Glomerular visceral epithelial cell (primary cell): ENCODE measurements at regions not wholly inside any gene's neighbourhood (a gene's known extent, or its start where the extent isn't known, plus 50 kb on each side); places are given as distances from the start of the nearest gene placed in this dataset.

Source experiments
- DNase-seq: peaks from one replicate; pipeline ENCODE4 v3.0.0-alpha.2; 2016; ENCODE audit errors: extremely low spot score

GRCh38 chr15:98272625-98273024, 312.1 kb downstream of the ARRDC4 start:
- DNase-seq = no peak

- DNase-seq = no peak
Observed at GRCh38 chr15:98276018-98276417, 315.5 kb downstream of the ARRDC4 start.

- no peak for DNase-seq
Observed at GRCh38 chr15:98277602-98278001, 317.1 kb downstream of the ARRDC4 start.

DNA sequence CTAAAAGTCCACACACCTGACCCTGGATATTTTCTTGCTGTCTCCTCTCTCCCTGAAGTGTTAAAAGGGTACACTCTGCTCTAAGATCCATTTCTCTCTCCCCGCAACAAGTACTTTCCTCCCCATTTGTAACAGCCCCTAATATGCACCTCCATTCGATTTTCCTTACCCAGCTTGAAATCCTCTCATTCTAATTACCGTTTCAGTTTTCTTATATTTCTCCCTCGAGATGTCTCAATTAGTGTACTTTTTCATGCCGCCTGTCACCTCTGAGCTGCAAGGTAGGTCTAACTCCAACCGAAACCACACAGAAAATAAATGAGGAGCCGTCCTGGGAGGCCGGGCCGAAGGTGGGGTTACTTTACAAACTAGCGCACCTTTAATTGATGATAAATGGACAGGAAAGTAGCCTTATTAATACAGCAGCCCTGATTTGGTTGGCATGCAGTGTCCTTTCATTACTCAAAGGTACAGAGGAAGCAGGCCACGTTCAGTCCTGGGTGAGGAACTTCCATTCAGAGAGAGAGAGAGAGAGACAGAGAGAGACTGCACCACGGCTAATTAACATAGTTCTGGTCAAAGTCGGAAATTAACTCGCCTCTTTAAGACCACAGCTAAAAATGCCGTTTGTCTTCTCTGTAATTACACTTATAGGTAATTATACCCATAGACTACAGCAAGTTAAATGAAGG, 319.9 kb downstream of the ARRDC4 start:
- no peak for DNase-seq

- no peak for DNase-seq
Observed at GRCh38 chr15:98281130-98281529, 320.6 kb downstream of the ARRDC4 start.

DNA sequence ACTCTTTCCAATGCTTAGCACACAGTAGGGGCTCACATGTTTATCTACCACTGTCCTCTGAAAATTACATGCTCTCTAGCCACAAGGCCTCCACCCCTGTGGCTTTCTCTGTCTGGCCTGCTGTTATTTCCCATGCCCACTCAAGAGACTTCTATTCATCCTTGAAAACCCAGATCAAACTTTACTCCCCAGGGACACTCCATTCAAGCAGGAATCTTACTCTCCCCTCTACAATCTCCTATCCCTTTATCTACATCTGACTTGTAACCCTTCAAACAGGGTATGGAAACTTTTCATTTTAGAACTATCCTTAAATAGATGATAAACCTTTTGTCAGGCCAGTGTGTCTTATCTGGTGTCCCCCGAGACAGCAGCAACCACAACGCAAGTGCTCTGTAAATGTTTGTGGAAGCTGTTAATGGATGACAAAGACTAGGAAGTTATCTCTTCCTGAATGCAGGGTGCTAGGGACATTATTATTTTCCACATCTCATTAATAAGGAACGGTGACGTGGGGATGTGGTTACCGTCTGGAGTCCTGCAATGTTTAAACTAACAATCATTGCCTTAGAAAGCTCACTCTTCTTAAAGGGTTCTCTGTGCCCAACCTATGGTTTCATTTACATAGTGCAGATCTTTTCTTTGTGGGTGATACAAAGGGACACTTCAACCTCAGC, 322.3 kb downstream of the ARRDC4 start:
- DNase-seq = no peak

GRCh38 chr15:98286200-98286599, 325.7 kb downstream of the ARRDC4 start:
- DNase-seq = no peak

DNA sequence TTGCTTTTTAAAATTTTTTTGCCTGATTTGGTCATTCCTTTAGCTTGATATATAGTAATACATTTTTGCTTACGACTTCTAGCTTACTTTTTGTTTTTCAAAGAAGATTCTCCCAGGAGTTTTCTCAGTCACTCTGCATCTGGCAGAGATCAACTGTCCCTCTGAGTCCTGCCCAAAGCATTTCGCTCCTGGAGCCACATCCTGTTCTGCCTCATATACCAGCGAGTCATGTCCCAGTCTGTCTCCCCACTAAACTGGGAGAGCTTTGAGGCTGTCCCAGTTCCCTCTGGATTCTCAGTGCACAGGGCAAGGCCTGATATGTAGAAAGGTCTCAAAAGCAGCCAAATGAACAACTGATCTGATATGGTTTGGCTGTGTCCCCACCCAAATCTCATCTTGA, 326.3 kb downstream of the ARRDC4 start:
- no peak for DNase-seq

DNA sequence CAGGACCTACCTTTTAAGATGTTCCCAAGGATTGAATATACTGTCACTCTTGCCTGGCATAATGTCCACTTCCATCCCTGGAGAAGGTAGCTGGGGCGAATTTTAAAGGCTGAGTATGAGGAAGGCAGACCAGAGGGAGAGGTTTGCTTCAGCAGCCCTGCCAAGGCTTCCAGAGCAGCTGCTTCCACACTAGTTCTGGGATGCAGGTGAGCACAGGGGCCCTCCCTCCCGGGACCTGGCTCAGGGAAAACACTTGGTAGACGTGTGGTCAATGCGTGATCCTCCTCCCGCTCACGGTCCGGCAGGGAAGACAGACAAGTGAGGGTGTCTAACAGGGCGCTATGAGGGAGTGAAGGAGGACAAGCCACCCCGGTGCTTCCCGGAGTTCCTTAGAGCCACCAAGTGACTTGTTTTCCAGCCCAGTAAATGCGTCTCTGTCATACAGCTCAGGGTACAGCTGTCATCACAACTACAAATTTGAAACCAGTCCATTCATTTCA, 327.6 kb downstream of the ARRDC4 start:
- no peak for DNase-seq

DNA sequence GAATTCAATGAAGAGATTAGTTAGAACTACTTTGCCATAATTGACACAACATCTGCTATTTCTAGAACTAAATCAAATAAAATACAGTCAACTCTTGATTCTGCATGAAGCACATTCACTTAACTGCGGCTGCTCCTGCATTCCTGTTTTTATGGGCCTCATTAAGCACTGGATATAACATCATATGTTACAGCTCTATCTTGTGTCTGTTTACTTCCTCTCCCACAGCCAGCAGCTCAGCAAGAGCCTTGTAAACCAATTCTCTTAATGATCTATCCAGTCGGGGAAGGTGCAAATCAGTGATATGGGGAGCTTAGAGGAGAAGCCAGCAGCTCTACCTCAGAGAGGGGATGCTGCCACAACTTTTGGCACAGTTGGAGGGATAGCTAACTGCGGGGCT, 329.2 kb downstream of the ARRDC4 start:
- no peak for DNase-seq

DNA sequence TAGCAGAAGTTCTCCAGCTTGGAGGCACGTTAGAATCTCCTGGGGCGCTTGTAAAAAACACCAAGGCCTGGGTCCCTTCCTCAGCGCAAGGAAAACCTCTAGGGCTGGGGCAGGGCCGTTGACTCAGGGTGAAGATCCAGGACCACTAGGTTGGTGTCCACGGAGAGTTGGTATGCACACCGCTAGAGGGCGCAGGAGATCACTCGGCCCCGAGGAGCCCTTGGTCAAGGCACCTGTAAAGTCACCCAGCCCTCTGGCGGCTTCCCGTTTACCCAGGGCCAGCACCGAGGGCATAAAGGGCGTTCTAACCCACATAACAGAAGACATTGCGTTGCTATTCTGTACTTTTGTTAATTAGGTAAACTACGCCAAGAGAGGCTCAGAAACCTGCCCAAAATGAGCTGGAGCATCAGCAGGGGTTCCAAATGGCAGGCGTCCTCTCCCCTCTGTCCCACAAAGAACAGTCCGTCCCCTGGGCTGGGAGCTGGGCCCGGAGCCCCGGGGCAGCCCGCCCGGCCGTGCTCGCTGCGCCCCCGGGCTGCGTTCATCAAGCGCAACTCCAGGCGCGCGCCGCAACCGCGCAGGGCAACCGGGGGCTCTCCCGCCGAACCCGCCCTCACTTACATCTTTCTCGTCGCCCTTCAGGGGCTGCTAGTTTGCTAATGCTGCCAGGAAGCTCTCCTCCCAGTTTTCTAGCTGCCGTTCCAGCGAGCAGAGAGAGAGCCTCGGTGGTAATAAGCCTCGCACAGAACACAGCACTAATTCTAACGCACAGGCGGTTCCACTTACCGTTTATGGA, 332.1 kb downstream of the ARRDC4 start:
- peak; percentile 33 for DNase-seq

DNA sequence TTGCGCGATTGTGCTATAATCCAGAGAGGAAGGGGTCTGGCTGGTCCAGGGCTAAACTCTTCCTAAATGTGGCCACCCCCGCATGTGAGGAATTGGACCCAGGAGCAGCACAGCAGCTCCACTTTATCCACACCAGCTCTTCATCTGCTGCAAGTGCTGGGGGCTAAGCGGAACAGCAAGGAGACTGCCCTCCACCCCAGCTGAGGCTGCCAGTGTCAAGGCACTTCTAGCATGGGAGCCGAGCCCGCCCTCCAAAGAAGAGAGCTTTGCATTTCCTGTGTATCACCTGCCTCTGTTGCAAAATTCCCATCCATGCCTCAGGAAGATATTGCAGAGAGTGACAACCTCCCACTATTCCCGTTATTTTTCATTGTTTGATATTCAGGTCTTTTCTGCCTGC, 333.6 kb downstream of the ARRDC4 start:
- no peak for DNase-seq

DNA sequence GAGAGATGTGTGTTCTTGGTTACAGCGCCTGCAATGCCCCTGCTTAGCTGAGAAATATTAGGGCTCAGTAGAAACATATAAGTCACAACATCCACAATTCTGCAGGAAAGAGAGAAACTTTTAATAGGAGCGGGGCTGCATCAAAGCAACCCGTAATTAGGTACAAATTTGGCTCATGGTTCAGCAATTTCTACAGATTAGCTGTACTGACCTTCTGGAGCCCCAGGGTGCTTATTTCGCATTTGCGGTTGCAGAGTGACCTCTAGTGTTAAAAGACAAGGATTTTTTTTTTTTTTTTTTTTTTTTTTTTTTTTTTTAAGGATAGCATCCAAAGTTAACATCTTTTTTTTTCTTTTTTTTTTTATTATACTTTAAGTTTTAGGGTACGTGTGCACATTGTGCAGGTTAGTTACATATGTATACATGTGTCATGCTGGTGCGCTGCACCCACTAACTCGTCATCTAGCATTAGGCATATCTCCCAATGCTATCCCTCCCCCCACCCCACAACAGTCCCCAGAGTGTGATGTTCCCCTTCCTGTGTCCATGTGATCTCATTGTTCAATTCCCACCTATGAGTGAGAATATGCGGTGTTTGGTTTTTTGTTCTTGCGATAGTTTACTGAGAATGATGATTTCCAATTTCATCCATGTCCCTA, 334.7 kb downstream of the ARRDC4 start:
- DNase-seq = peak; percentile 36

DNA sequence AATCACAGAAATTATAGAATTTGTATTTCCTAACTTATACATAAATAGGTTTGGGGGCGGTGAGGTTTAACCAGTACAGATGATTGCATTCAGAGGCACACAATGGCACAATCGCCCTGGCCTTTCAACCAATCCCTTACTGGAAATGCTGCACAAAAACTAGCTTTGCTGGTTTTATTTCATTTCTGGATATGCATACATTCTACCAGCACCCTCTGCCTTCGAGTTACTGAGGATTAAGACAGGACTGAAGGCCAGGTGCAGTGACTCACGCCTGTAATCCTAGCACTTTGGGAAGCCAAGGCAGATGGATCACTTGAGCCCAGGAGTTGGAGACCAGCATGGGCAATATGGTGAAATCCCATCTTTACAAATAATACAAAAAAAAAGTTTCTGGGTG, 336.1 kb downstream of the ARRDC4 start:
- no peak for DNase-seq

DNA sequence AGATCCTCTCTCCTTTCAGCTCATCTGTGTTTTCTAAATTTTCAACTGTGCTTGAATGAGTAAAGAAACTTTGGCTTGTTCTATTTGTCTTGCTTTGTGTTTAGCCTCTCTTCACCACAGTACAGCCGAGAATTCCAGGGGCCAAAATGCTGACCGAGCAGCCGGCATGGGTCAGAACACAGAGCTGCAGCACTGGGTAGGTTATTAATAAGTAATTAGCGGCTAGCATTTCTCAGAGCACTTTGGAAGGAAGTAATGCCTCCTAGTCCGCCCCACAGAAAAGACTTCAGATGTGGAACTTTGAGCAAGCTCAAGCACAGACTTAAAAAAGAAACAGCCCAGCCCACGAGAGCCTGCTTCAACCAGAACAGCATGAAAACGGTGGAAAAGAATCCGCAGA, 343.9 kb downstream of the ARRDC4 start:
- DNase-seq = peak; percentile 9

- no peak for DNase-seq
Observed at GRCh38 chr15:98308117-98308516, 340.2 kb upstream of the IGF1R start.

DNA sequence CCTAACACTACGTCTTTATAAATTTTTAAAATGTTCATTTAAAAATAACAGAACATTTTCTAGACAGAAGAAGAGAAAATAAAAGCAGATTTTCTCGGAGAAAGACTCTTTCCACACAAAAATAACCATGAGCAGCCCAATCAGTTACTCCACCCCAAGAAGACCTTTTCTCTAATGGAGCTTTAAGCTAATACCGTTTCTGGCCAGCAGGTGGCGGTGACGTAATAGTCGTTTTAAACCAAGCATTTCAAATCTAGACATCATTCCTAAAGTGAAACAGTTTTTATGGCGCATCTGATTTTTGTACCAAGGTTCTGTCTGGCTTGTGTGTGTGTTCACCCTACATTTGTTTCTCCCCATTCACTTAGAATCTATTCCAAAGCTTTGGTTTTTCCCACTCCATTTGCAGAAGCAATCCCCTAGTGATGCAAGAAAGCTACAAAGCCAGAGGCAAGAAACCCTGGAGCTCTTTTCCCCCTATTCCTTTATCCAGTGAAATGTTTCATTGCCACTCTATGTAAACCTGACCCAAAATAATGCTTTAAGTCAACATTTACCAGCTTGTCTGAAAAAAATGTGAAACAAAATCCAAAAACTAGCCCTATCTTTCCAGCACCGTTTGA, 336.7 kb upstream of the IGF1R start:
- DNase-seq = peak; percentile 79

- no peak for DNase-seq
Observed at GRCh38 chr15:98312913-98313312, 335.4 kb upstream of the IGF1R start.

- DNase-seq = peak; percentile 44
Observed at GRCh38 chr15:98315971-98316370, 332.4 kb upstream of the IGF1R start.

- DNase-seq = peak; percentile 62
Observed at GRCh38 chr15:98321896-98322295, 326.4 kb upstream of the IGF1R start.

DNA sequence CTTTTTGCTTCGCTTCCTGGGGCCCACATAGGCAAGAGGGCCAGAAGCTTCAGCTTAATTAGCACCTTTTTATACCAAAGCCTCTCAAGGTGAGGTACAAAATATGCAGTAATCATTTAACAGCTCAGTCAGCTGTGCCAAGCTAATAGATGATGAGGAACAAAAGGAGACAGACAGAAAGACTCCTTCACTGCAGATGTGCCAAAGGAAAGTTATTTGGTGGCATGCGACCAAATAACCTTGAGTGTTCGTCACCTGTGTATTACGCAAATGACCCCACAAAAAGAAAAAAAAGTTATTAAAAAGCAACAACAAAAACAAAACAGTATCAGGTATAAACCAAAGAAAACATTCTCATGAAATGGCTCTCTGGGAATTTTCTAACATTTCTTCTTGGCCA, 325.8 kb upstream of the IGF1R start:
- DNase-seq = peak; percentile 28
